GM12878 (cell line): ENCODE measurements at regions not wholly inside any gene's neighbourhood (a gene's known extent, or its start where the extent isn't known, plus 50 kb on each side); places are given as distances from the start of the nearest gene placed in this dataset.

ENCODE experiments used
- ATF7 ChIP-seq: fragments of 450-650 bp; IDR thresholded peaks from 2 replicates; pipeline ENCODE4 v1.6.1; 2016; ENCODE audit warnings: low read depth, mild to moderate bottlenecking
- BRCA1 ChIP-seq: IDR thresholded peaks from 2 replicates; pipeline ENCODE4 v1.6.1; 2011; ENCODE audit warnings: low read depth, low read length, improper control_type of control experiment
- EP300 ChIP-seq, 2 experiments: fragments of 150-350 bp in 1 of 2; IDR thresholded peaks; 2 replicates each; pipeline ENCODE4 v1.6.1; 2011 to 2012; ENCODE audit warnings: low read depth in 2 of 2, low read length in 2 of 2, borderline replicate concordance in 1 of 2, improper control_type of control experiment in 1 of 2, inconsistent platforms in 1 of 2; ENCODE audit not compliant: control insufficient read depth in 1 of 2
- GATAD2B ChIP-seq: fragments of 450-650 bp; conservative IDR thresholded peaks from 2 replicates; pipeline ENCODE4 v1.6.1; 2017; ENCODE audit warnings: low read depth, mild to moderate bottlenecking, moderate library complexity
- POLR2A ChIP-seq: IDR thresholded peaks from 2 replicates; pipeline ENCODE4 v1.6.1; 2011; ENCODE audit warnings: low read depth, mild to moderate bottlenecking, low read length
- STAT1 ChIP-seq: fragments of 450-650 bp; conservative IDR thresholded peaks from 2 replicates; pipeline ENCODE4 v1.6.1; 2014; ENCODE audit warnings: antibody characterized with exemption, mild to moderate bottlenecking
- SUZ12 ChIP-seq: fragments of 200-600 bp; sonication (generic); IDR thresholded peaks from one replicate; pipeline ENCODE4 v1.6.1; 2018; ENCODE audit warnings: antibody characterized with exemption, mild to moderate bottlenecking; ENCODE audit not compliant: unreplicated experiment
- ZNF274 ChIP-seq: IDR thresholded peaks from one replicate; pipeline ENCODE4 v1.8.0; 2011; ENCODE audit not compliant: insufficient read length, insufficient read depth
- TF ChIP-seq, protein P1 (sequence below), 3 experiments: IDR thresholded peaks in 2 of 3; conservative IDR thresholded peaks in 1 of 3; 2 replicates each; pipeline ENCODE4 v1.5.1; 2011; ENCODE audit warnings: low read depth in 3 of 3, low read length in 3 of 3, mild to moderate bottlenecking in 3 of 3, control low read depth in 2 of 3, moderate library complexity in 2 of 3, inconsistent platforms in 1 of 3, mixed read lengths in 1 of 3; ENCODE audit not compliant: control insufficient read depth in 2 of 3, insufficient read depth in 1 of 3; ENCODE audit errors: extremely low read depth in 1 of 3
- TF ChIP-seq, protein P2 (sequence below): IDR thresholded peaks from 2 replicates; pipeline ENCODE4 v1.6.1; 2011; ENCODE audit warnings: mild to moderate bottlenecking, low read depth, low read length, moderate library complexity; ENCODE audit not compliant: insufficient replicate concordance

- TF ChIP-seq, protein P1, sequence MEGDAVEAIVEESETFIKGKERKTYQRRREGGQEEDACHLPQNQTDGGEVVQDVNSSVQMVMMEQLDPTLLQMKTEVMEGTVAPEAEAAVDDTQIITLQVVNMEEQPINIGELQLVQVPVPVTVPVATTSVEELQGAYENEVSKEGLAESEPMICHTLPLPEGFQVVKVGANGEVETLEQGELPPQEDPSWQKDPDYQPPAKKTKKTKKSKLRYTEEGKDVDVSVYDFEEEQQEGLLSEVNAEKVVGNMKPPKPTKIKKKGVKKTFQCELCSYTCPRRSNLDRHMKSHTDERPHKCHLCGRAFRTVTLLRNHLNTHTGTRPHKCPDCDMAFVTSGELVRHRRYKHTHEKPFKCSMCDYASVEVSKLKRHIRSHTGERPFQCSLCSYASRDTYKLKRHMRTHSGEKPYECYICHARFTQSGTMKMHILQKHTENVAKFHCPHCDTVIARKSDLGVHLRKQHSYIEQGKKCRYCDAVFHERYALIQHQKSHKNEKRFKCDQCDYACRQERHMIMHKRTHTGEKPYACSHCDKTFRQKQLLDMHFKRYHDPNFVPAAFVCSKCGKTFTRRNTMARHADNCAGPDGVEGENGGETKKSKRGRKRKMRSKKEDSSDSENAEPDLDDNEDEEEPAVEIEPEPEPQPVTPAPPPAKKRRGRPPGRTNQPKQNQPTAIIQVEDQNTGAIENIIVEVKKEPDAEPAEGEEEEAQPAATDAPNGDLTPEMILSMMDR (IDR thresholded peaks at IDR 0.05 in 2 of 3, conservative IDR thresholded peaks at IDR 0.05 in 1 of 3; ENCODE audit: control insufficient read depth in 2 of 3, extremely low read depth in 1 of 3, insufficient read depth in 1 of 3, low read depth in 3 of 3, low read length in 3 of 3), result no peak
- TF ChIP-seq GATAD2B, result no peak
- no peak for TF ChIP-seq ATF7
- TF ChIP-seq EP300 (IDR thresholded peaks at IDR 0.05; ENCODE audit: borderline replicate concordance in 1 of 2, control insufficient read depth in 1 of 2, low read depth in 2 of 2, low read length in 2 of 2), result no peak
- TF ChIP-seq STAT1, result no peak
- no peak for TF ChIP-seq ZNF274
- TF ChIP-seq, protein P2, sequence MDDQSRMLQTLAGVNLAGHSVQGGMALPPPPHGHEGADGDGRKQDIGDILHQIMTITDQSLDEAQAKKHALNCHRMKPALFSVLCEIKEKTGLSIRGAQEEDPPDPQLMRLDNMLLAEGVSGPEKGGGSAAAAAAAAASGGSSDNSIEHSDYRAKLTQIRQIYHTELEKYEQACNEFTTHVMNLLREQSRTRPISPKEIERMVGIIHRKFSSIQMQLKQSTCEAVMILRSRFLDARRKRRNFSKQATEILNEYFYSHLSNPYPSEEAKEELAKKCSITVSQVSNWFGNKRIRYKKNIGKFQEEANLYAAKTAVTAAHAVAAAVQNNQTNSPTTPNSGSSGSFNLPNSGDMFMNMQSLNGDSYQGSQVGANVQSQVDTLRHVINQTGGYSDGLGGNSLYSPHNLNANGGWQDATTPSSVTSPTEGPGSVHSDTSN, result no peak
- TF ChIP-seq SUZ12, result no peak
- TF ChIP-seq BRCA1, result no peak
- no peak for TF ChIP-seq POLR2A
These were observed 511.7 kb upstream of the KLHL1 start for GRCh38 chr13:70619936-70620335.
